GM13977 (cell line): ENCODE measurements at regions not wholly inside any gene's neighbourhood (a gene's known extent, or its start where the extent isn't known, plus 50 kb on each side); places are given as distances from the start of the nearest gene placed in this dataset.
"Not testable (repeated sequence)": the region's sequence is repeated elsewhere in the genome, so short reads cannot be mapped to it uniquely, and the experiment has no call there.

Experiments used
- DNase-seq: peaks from one replicate; pipeline ENCODE4 v3.0.0; 2012; ENCODE audit warnings: low spot score
- in situ Hi-C: fragments of 300-500 bp; cut with MboI; formaldehyde crosslinking; loops from one replicate; pipeline ENCODE4 v1.12.0; 2022; ENCODE audit warnings: low sequenced_read_pairs, low pct_unique_long_range_greater_than_20kb, mixed read lengths, inconsistent platforms; ENCODE audit not compliant: unreplicated experiment
- TF ChIP-seq, protein P1 (sequence below): IDR thresholded peaks from 2 replicates; pipeline ENCODE4 v1.5.1; 2012; ENCODE audit warnings: mild to moderate bottlenecking, control low read depth; ENCODE audit not compliant: insufficient read depth; ENCODE audit errors: extremely low read depth, missing control alignments

- no peak for DNase-seq
- in situ Hi-C loops = no loop called here
- TF ChIP-seq, protein P1, sequence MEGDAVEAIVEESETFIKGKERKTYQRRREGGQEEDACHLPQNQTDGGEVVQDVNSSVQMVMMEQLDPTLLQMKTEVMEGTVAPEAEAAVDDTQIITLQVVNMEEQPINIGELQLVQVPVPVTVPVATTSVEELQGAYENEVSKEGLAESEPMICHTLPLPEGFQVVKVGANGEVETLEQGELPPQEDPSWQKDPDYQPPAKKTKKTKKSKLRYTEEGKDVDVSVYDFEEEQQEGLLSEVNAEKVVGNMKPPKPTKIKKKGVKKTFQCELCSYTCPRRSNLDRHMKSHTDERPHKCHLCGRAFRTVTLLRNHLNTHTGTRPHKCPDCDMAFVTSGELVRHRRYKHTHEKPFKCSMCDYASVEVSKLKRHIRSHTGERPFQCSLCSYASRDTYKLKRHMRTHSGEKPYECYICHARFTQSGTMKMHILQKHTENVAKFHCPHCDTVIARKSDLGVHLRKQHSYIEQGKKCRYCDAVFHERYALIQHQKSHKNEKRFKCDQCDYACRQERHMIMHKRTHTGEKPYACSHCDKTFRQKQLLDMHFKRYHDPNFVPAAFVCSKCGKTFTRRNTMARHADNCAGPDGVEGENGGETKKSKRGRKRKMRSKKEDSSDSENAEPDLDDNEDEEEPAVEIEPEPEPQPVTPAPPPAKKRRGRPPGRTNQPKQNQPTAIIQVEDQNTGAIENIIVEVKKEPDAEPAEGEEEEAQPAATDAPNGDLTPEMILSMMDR = no peak
These were observed 258.6 kb downstream of the KTN1 start for GRCh38 chr14:55838529-55839052.

- in situ Hi-C loops, DNase-seq: not testable (repeated sequence)
These were observed 259.4 kb downstream of the KTN1 start for GRCh38 chr14:55839301-55839947.

DNA sequence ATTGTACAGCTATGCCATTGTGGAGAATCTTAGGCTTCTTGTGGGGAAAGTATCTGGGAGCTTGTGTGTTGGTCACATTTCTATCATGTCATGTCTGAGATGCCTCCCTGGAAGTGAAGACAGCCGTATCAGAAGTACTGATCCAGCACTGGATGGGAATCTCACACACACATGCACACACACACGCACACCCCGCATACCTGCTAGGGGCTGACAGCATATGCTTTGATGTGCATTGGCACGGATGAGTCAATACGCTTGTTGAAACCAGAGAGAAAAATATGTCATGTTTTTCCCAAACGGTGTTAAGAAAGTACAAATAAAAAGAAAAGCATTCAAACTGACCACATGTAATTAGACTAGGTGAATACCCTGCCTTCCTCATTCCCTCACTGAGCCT, 260.8 kb downstream of the KTN1 start:
- in situ Hi-C loops = no loop called here
- TF ChIP-seq, protein P1 = no peak
- no peak for DNase-seq

- TF ChIP-seq, protein P1 = no peak
- in situ Hi-C loops = no loop called here
- no peak for DNase-seq
These were observed 261.6 kb downstream of the KTN1 start for GRCh38 chr14:55841625-55842024.

- no peak for DNase-seq
- in situ Hi-C loops = no loop called here
- TF ChIP-seq, protein P1 = peak; percentile 4
These were observed 263.9 kb downstream of the KTN1 start for GRCh38 chr14:55843718-55844403.

- TF ChIP-seq, protein P1 = no peak
- in situ Hi-C loops = no loop called here
- DNase-seq = no peak
These were observed 266.2 kb downstream of the KTN1 start for GRCh38 chr14:55845963-55846825.
